Fibroblast of lung (primary cell): ENCODE measurements at regions not wholly inside any gene's neighbourhood (a gene's known extent, or its start where the extent isn't known, plus 50 kb on each side); places are given as distances from the start of the nearest gene placed in this dataset.

Experiments used
- DNase-seq, 2 donors: peaks; one replicate each; pipeline versions ENCODE4 v3.0.0 to v3.0.0-alpha.2; 2010; ENCODE audit warnings: low read depth in 2 of 2
- H2AFZ ChIP-seq: 2 replicates; pipeline ENCODE4 v1.5.1; 2012; ENCODE audit warnings: low read length, control low read depth, inconsistent platforms
- H3K27ac ChIP-seq: 2 replicates; pipeline ENCODE4 v1.5.1; 2011; ENCODE audit warnings: low read length, control low read depth; ENCODE audit not compliant: insufficient read depth
- H3K27me3 ChIP-seq: 2 replicates; pipeline ENCODE4 v1.5.1; 2011; ENCODE audit warnings: mild to moderate bottlenecking, low read length; ENCODE audit not compliant: control insufficient read depth, insufficient read depth
- H3K36me3 ChIP-seq: 2 replicates; pipeline ENCODE4 v1.5.1; 2011; ENCODE audit warnings: low read length; ENCODE audit not compliant: control insufficient read depth, insufficient read depth
- H3K4me1 ChIP-seq: 2 replicates; pipeline ENCODE4 v1.5.1; 2011; ENCODE audit warnings: low read length; ENCODE audit not compliant: control insufficient read depth, insufficient read depth; ENCODE audit errors: extremely low read depth
- H3K4me2 ChIP-seq: 2 replicates; pipeline ENCODE4 v1.5.1; 2011; ENCODE audit warnings: low read length, control low read depth; ENCODE audit not compliant: insufficient read depth; ENCODE audit errors: extremely low read depth
- H3K4me3 ChIP-seq, 4 experiments: fragments of 200-600 bp in 1 of 4; sonication (generic) in 1 of 4; replicated peaks in 1 of 4; 2 replicates each; pipeline ENCODE4 v1.5.1; 2011 to 2016; ENCODE audit warnings: low read length in 4 of 4, low read depth in 3 of 4, mild to moderate bottlenecking in 3 of 4, control low read depth in 2 of 4, inconsistent platforms in 1 of 4, mixed read lengths in 1 of 4; ENCODE audit not compliant: insufficient read depth in 1 of 4; ENCODE audit errors: control extremely low read depth in 1 of 4
- H3K79me2 ChIP-seq: 2 replicates; pipeline ENCODE4 v1.5.1; 2012; ENCODE audit warnings: mild to moderate bottlenecking, low read length, inconsistent platforms; ENCODE audit not compliant: control insufficient read depth, insufficient read depth
- H3K9ac ChIP-seq: 2 replicates; pipeline ENCODE4 v1.5.1; 2011; ENCODE audit warnings: mild to moderate bottlenecking, low read length, control low read depth; ENCODE audit not compliant: insufficient read depth
- H3K9me3 ChIP-seq: 2 replicates; pipeline ENCODE4 v1.5.1; 2012; ENCODE audit warnings: low read depth, low read length; ENCODE audit not compliant: control insufficient read depth, insufficient read depth
- H4K20me1 ChIP-seq: 2 replicates; pipeline ENCODE4 v1.5.1; 2011; ENCODE audit warnings: low read length; ENCODE audit not compliant: control insufficient read depth, insufficient read depth; ENCODE audit errors: extremely low read depth
- CTCF ChIP-seq, 2 donors: IDR thresholded peaks in 1 of 2; conservative IDR thresholded peaks in 1 of 2; 1 replicate in 1 of 2; 2 replicates in 1 of 2; pipeline ENCODE4 v1.5.1; 2011 to 2012; ENCODE audit warnings: low read length in 2 of 2, control low read depth in 1 of 2, inconsistent platforms in 1 of 2, low read depth in 1 of 2, mild to moderate bottlenecking in 1 of 2
- EZH2 ChIP-seq: IDR thresholded peaks from 2 replicates; pipeline ENCODE4 v1.5.1; 2012; ENCODE audit warnings: low read length, control low read depth, mild to moderate bottlenecking; ENCODE audit errors: missing control alignments

GRCh38 chr5:159507661-159508060 lies 177.4 kb upstream of the IL12B start:
- H3K9ac ChIP-seq, result no peak overlapping the region
- no peak overlapping the region for H3K4me2 ChIP-seq
- H2AFZ ChIP-seq, result no peak overlapping the region
- no peak overlapping the region for H3K27ac ChIP-seq
- TF ChIP-seq EZH2 (no peak), CTCF (conservative IDR thresholded peaks at IDR 0.05 in 1 of 2, IDR thresholded peaks at IDR 0.05 in 1 of 2; ENCODE audit: low read depth in 1 of 2, low read length in 2 of 2) (no peak)
- no peaks in the 10 kb centered on the region for H3K36me3 ChIP-seq
- no peak overlapping the region for H3K4me3 ChIP-seq
- H3K4me1 ChIP-seq, result peaks cover 27% of the 10 kb centered on the region
- no peaks in the 10 kb centered on the region for H3K27me3 ChIP-seq
- no peaks in the 10 kb centered on the region for H3K79me2 ChIP-seq
- no peaks in the 10 kb centered on the region for H3K9me3 ChIP-seq
- no peak for DNase-seq
- H4K20me1 ChIP-seq, result no peaks in the 10 kb centered on the region

DNA sequence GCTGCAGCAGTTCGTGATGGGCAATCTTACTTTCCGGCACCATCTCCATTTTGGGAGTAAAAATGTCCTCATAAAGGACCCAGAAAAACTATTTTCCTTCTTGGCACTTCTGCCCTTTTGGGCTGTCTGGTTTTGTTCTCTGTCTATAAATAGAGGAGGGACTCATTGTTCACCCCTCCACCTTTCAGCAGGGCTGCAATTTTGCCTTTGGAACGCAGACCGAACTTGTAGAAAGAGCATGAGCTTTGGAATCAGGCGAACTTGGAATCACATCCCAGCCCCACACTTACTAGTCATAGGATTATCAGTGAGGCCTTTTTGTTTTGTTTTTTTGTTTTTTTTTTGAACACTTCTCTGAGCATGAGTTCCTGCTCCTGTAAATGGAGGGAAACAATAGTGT lies 178.1 kb upstream of the IL12B start:
- Histone ChIP-seq H3K79me2 (no peaks in the 10 kb centered on the region), H3K4me2 (no peak overlapping the region), H4K20me1 (no peaks in the 10 kb centered on the region), H3K4me3 (no peak overlapping the region), H3K27me3 (no peaks in the 10 kb centered on the region), H3K4me1 (peaks cover 27% of the 10 kb centered on the region), H3K27ac (no peak overlapping the region), H3K9ac (no peak overlapping the region), H2AFZ (no peak overlapping the region), H3K9me3 (no peaks in the 10 kb centered on the region), H3K36me3 (no peaks in the 10 kb centered on the region)
- TF ChIP-seq CTCF (conservative IDR thresholded peaks at IDR 0.05 in 1 of 2, IDR thresholded peaks at IDR 0.05 in 1 of 2; ENCODE audit: low read depth in 1 of 2, low read length in 2 of 2) (no peak), EZH2 (no peak)
- DNase-seq, result no peak

GRCh38 chr5:159509002-159509660 lies 178.8 kb upstream of the IL12B start:
- Histone ChIP-seq H3K36me3 (no peaks in the 10 kb centered on the region), H4K20me1 (no peaks in the 10 kb centered on the region), H2AFZ (no peak overlapping the region), H3K4me2 (no peak overlapping the region), H3K79me2 (no peaks in the 10 kb centered on the region), H3K9ac (no peak overlapping the region), H3K4me3 (no peak overlapping the region), H3K27me3 (no peaks in the 10 kb centered on the region), H3K9me3 (no peaks in the 10 kb centered on the region), H3K27ac (no peak overlapping the region), H3K4me1 (peaks cover 27% of the 10 kb centered on the region)
- TF ChIP-seq EZH2, result no peak
- no peak for TF ChIP-seq CTCF (conservative IDR thresholded peaks at IDR 0.05 in 1 of 2, IDR thresholded peaks at IDR 0.05 in 1 of 2; ENCODE audit: low read depth in 1 of 2, low read length in 2 of 2)
- peak in 1 of 2 donors; percentile 35 for DNase-seq
